ENCODE measurements at regions not wholly inside any gene's neighbourhood (a gene's known extent, or its start where the extent isn't known, plus 50 kb on each side); places are given as distances from the start of the nearest gene placed in this dataset.
A peak's percentile ranks its signal among the peaks of the same experiment; 100 is the strongest.
"Not testable (repeated sequence)": the region's sequence is repeated elsewhere in the genome, so short reads cannot be mapped to it uniquely, and the experiment has no call there.

DNA sequence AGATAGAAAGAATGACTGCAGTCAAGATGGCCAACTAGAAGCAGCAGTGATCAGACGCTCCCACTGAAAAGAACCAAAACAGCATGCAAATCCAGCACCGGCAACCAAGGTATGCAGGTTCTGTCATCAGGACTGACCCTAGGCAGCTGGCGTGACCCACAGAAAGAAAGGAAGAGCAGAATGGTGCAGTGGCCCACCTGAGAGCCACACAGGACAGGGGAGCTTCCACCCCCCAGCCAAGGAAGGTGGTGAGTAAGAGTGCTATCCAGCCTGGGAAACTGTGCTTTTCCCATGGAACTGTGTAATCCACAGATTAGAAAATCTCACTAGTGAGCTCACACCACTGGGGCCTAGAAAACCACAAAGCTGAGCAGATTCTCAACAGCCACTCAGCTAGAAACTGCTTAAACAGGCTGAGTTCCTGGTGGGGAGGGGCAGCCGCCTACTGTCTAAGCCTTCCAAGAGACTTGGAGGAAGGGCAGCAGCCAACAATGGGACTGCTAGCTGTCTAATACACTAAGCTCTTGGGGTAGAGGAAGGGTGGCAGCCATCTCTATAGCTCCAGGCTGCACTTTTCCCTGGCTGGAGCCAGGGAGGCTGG lies 127.9 kb downstream of the EVA1A start:
- FAIRE-seq: peak; percentile 96
- peak; percentile 42 for DNase-seq (ENCODE audit: extremely low spot score, insufficient read length, low read depth)

DNA sequence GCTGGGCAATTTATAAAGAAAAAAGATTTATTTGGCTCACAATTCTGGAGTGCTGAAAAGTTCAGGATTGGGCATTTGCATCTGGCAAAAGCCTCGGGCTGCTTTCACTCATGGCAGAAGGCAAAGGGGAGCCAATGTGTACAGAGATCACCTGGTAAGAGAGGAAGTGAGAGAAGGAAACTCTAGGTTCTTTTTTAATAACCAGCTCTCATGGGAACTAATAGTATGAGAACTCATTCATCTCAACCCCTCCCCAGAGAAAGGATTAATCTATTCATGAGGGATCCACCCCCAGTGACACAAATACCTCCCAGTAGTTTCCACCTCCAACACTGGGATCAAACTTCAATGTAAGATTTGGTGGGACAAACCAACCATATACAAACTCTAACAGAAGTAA lies 129.0 kb downstream of the EVA1A start:
- FAIRE-seq: peak; percentile 95

DNA sequence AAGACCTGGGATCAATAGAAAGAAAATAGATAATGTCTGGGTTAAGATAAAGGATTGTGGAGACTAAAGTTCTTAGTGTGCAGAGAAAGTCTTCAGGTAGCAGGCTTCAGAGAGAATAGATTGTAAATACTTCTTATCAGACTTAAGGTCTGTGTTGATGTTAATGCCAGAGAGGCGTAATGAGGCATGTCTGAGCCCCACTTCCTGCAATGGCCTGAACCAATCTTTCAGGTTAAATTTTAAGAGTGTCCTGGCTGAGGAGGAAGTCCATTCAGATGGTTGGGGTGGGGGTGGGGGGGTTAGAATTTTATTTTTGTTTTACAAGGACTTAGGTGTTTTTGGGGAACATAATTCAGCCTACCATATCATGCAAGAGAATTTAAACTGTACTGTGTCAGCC lies 129.5 kb downstream of the EVA1A start:
- DNase-seq (ENCODE audit: extremely low spot score, insufficient read length, low read depth): no peak
- no peak for FAIRE-seq

More for the DNA sequence above, 129.0 kb downstream of the EVA1A start:
- DNase-seq (ENCODE audit: extremely low spot score, insufficient read length, low read depth): no peak

DNA sequence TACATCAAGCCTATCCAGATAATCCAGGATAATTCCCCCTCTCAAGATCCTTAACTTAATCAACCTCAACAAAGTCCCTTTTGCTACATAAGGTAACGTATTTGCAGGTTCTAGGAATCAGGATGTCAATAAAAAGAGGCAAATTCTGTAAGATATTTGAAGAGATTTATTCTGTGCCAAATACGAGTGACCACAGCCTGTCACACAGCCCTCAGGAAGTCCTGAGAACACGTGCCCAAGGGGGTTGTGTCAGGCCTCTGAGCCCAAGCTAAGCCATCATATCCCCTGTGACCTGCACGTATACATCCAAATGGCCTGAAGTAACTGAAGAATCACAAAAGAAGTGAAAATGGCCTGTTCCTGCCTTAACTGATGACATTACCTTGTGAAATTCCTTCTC lies 130.3 kb downstream of the EVA1A start:
- FAIRE-seq: peak; percentile 81
- DNase-seq (ENCODE audit: extremely low spot score, insufficient read length, low read depth): not testable (repeated sequence)

DNA sequence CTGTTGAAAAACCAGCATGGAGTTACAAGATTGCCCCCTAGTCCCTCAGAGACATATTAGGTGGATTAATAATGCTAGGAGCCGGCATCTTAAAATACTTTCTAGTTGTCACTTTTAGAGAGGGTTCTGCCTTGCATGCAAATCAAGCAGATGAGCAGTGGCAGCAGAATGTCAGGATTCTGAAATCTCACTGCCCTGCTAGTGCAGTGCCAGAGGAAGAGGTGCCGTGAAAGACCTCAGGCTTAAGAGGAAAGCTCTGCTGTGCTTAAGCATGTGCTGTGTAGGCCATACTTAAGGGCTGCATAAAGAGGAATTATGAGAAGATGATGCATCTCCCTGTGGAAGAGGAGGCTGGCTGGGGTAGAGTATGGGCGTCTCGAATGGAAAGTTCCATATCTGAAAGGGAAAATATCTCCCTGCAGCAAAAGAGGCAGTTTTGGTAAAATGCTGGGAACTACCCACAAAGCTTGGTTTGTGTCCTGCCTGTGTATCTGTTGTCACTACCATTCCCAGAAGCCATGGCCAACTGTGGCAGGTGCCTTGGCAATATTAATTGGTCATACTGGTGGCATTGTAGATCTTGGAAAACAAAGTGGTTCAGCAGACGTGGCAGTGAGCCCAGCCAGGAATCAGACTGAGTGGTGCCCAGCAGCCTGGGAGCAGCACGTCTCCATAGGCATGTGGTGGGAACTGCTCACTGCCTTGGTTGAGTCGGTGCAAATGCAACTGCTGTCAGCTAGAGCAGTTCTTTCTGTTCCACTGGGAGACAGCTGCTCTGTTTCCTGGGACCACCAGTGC lies 131.9 kb downstream of the EVA1A start:
- DNase-seq (ENCODE audit: extremely low spot score, insufficient read length, low read depth) (no peak), FAIRE-seq (peak; percentile 86)

DNA sequence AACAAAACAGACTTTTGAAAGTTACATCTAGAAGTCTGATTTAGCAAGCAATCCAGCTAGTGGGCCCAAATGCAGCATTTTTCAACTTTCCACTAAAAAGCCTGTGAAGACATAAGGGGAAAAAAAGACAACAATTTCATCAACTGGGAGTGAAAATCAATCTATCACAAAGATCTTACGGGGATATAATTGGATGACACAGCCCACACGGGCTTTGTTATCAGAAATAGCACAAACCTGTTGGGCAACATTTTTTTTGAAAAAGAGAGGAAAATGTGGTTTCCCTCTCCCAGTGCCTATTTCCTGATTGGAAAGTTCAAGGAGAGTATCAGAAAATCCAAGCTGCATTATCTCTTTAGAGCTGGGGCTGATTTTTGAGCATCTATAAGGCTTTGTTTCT lies 132.7 kb downstream of the EVA1A start:
- FAIRE-seq (no peak), DNase-seq (ENCODE audit: extremely low spot score, insufficient read length, low read depth) (no peak)

DNA sequence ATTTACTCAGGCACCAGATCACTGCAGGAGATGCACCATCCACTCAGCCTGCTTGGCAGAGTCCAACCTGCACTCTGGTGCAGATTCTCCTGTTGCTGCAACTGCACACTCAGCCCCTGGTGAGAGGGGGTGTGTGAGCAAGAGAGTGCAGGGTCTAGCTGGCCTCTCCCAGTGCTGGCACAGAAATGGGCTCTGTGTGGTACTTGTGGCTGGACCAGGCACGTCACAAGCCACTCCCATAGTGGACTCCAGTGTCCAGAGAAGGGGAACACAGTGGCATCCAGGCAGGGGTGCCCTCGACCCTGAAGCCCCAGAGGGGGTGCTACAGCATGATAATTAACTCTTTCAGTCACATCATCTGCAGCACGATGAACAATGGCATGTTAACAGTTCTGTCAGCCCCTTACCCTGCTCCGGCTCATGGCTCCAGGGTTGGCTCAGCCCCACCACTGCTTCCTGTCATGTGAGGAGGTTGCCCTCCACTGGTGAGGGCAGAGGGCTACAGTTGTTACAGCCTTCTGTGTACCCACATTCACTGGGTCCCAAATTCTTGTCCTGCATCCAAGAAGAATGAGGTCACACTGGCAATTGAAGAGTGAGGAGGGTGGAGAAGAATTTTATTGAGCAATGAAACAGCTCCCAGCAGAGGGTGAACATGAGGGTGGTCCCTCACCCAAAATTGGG lies 135.7 kb downstream of the EVA1A start:
- DNase-seq (ENCODE audit: extremely low spot score, insufficient read length, low read depth) (no peak), FAIRE-seq (no peak)

DNA sequence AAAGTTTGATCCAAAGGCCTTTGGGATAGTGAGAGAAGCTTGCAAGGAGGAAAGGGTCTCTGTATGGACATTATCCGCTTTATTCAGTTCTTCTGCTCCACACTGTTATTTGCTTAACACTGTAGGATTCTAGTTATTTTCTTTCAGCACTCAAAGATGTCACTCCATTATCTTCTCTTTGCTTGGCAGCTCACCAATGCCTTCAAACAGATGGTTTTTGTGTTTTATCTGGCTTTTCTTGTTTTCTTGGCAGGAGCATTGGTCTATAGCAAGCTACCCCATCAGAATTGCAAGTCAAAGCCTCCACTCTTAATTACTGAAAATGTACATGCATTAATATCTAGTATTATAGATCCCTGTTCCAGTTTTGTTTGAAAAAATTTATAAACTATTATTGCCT lies 138.8 kb downstream of the EVA1A start:
- FAIRE-seq (no peak), DNase-seq (ENCODE audit: extremely low spot score, insufficient read length, low read depth) (no peak)

DNA sequence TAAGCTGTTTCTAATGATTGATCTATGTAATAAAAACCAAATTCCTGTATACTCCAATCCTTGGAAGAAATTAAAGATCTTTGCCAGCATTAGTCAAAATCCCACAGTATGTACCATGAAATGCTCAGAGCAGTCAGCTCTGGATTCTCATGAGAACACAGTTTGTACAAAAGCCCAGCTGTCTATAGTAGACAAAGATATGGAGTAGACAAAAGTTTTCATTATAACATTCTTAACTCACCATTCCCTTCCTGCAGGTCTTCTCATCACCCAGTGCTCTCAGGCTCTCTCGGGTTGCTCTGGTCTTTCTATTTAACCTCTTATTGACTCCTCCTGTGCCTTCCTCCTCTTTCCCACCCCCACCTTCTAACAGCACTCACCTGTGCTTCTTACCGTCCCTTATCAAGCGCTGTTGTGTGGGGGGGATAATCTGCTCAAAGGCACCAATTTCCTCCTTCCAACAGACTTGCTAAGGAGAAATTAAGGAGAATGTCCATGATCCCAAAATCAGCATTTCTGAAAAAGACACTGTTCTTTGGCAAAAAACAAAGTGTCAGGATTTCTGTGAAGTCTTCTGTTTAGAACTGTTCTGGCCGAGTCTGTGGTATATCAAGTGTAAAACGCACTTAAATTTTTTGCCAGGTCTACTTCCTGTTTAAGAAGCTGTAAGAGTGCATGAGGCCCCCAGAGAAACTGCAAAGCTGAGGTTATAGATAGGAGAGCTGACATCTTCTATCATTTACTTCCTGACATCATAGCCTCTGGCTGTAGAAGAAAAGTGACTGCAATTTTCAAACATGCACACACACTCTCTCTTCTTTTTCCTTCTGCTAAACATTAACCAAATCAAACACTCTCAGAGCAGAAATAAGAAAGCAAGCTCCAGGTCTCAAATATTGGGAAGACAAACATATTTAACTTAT lies 144.1 kb downstream of the EVA1A start:
- FAIRE-seq (peak; percentile 83), DNase-seq (ENCODE audit: extremely low spot score, insufficient read length, low read depth) (no peak)

DNA sequence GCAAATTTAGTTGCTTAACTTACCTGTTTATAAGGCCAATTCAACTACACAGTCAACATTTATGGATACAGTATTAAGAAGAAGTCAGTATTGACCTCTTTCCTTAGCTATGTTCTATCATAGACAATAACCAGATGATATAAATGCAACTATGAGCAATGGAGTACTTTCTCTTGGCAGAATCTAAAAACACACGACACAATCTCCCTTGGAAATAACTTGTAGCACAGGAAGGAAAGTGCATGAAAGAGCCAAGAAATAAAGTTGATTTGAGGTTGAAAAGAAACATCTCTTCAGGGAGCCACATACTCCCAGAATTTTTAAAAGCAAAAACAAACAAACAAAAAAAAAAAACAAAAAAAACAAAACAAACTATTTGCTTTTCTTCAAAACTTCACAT lies 145.0 kb downstream of the EVA1A start:
- DNase-seq (ENCODE audit: extremely low spot score, insufficient read length, low read depth) (no peak), FAIRE-seq (peak; percentile 71)

DNA sequence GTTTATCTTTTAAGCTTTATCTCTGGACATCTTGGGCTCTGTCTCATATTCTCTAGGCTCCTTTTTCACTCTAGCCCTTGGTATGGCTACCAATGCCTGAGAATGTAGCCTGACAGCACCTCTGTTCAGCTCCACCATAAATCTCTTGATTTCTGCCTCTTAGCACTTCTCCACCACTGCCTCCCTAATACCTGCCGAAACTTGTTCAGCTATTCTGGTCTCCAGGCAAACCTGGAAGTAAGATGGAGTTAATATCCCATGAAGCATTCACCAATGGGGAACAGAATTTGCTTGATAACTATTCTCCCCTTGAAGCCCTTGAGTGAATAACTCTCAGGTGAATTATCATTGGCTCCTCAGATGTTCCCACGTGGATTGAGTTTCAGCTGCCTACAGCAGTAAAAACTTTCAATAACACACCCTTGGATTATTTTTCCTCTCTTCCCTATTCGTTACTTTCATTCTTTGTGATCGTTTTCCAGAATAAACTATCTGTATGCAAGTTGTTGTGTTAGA lies 145.6 kb downstream of the EVA1A start:
- peak; percentile 21 for FAIRE-seq

DNA sequence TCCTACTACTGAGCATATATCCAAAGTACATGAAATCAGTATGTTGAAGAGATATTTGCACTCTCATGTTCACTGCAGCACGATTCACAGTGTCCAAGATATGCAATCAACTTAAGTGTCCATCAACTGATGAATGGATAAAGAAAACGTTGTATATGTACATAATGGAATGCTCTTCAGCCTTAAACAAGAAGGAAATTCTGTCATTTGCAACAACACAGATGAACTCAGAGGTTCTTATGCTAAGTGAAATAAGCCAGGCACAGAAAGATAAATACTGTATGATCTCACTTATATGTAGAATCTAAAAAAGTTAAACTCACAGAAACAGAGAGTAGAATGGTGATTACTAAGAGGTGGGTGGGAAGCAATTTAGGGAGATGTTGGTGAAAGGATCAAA lies 149.2 kb downstream of the EVA1A start:
- no peak for FAIRE-seq
- no peak for DNase-seq (ENCODE audit: extremely low spot score, insufficient read length, low read depth)

More for the DNA sequence above, 145.6 kb downstream of the EVA1A start:
- DNase-seq (ENCODE audit: extremely low spot score, insufficient read length, low read depth): no peak

DNA sequence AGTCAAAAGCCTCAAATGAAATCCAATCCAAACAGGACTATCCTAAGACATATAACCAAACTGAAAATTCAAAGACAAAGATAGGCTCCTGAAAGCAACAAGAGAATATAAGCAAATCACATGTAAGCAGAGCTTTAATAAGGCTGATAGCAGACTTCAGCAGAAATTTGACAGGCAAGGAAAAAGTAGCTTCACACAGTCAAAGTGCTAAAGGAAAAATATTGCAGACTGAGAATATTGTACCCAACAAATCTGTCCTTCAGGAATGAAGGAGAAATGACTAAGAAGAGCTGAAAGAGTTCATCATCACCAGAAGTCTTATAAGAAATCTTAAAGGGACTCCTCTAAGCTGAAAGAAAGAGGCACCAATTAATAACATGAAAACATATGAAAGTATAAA lies 150.0 kb downstream of the EVA1A start:
- no peak for DNase-seq (ENCODE audit: extremely low spot score, insufficient read length, low read depth)
- FAIRE-seq: no peak

DNA sequence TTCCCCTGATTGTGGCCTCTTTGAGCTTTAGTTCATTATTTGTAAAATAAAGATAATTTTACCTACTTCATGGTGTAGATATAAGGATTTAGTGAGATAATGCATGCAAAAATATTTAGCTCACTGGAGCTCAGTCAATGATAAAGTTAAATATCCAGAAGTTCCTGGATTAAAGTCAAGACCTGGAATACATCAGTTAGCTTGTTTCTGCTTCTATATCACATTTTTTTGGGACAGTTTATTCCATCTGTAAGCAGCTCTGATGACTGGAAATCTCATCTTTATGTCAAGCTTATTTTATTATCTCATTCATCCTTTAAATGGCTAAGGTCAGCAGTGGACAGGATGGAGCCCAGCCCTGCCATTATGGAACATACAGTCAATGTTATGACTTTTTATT lies 152.0 kb downstream of the EVA1A start:
- no peak for FAIRE-seq

DNA sequence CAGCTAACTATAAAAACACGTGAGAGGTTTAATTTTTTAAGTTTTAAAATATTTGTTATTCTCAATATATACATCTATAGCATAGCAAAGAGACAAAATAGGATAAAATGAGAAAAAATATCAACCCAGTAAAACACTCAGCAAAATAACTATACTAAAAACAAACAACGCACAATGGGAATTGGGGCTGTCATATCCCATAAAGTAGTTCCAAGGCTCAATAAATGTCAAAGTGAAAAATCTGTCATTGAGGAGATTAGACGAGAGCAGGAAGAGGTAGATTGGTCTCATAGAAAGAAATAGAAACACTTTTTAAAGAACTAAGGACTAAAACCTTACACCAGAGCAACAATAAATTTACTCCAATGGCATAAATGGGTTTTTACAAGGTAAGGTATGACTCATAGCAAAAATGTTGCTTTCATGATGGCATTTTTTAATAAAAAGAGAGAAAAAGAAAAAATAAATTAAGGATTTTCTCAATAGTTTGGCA lies 153.7 kb downstream of the EVA1A start:
- FAIRE-seq: no peak
- DNase-seq (ENCODE audit: extremely low spot score, insufficient read length, low read depth): no peak

More for the DNA sequence above, 152.0 kb downstream of the EVA1A start:
- DNase-seq (ENCODE audit: extremely low spot score, insufficient read length, low read depth): no peak

DNA sequence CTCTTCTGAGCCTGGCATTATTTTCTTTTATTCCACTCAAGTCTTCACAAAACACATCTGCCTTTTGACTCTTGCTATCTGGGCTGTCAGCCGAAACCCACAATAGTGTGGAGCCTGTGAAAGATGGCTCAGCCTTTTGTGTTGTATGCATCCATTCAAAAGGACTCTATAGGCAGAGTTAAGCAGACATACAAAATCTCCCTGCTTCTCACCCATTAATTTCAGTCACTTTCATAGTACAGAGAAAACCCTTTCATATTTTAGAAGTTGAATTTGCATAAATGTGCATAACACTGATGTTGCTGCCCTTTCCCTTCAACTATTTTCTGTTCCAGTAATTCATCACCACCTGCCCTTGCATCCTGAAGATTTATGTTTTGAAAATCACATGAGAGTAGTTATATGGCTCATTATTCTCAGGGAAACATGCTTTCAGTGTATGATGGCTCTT lies 154.6 kb downstream of the EVA1A start:
- FAIRE-seq (peak; percentile 29), DNase-seq (ENCODE audit: extremely low spot score, insufficient read length, low read depth) (no peak)

DNA sequence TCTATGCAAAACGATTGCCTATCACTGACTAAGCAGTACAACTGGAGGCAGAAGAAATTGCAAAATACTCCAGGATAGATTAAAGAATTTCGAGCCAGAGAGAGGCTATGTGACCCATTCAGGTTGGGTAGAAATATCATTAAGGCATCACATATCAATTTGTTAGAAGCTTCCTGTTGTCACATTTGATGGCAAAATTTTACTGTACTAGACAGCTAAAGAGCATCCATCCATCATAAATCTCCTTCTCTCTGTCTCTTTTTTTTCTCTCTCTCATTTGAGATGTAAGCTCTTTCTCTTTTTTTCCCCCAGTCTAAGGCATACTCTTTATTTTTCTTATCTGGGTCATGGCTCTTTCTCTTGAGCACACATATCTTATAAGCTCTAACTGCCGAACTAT lies 155.7 kb downstream of the EVA1A start:
- FAIRE-seq (peak; percentile 65), DNase-seq (ENCODE audit: extremely low spot score, insufficient read length, low read depth) (no peak)

DNA sequence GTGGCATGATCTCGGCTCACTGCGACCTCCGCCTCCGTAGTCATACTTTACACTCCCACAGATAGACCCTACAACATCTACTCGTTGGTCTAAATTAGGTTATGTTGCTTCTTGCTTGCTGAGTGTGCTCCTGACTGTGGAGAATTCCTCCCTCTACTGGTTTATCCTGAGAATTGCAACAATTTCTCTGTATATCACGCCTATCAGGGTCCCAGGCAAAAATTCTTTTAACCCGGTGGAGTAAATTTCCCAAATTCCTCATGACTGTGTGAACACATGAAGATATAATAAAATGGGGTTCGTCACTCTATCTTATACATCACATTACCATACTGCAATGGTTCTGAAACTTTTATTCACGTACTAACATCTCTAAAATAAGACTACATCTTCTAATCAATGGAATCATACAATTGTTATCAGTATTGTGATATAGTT lies 156.7 kb downstream of the EVA1A start:
- FAIRE-seq: peak; percentile 90

DNA sequence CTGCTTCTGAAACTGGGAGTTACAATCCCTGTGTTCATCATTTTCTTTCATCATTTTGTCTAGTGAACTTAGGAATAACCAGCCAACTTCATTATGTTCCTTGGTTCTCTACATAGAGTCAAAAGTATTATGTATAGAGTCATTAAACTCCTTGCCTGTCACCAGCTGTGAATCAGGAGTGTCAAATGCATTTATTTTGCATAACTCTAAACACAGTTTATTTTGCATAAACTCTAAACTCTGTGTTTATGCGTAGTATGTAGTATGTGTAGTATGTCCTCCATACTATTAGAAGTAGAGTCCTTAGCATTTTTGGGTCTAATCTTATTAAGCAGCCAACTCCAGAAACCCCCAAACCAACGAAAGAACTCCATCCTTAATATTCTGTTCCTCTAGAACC lies 164.4 kb downstream of the EVA1A start:
- FAIRE-seq (no peak), DNase-seq (ENCODE audit: extremely low spot score, insufficient read length, low read depth) (no peak)

More for the DNA sequence above, 156.7 kb downstream of the EVA1A start:
- peak; percentile 22 for DNase-seq (ENCODE audit: extremely low spot score, insufficient read length, low read depth)
